Mucosa of rectum (tissue), 2 donors: ENCODE measurements at regions not wholly inside any gene's neighbourhood (a gene's known extent, or its start where the extent isn't known, plus 50 kb on each side); places are given as distances from the start of the nearest gene placed in this dataset.

Experiments
- H3K27ac ChIP-seq, 2 donors: one replicate each; pipeline ENCODE4 v1.7.0; 2013; ENCODE audit warnings: inconsistent platforms in 2 of 2, low read depth in 2 of 2, low read length in 2 of 2
- H3K27me3 ChIP-seq, 2 donors: one replicate each; pipeline ENCODE4 v1.7.0; 2013; ENCODE audit warnings: low read length in 2 of 2; ENCODE audit not compliant: control insufficient read depth in 2 of 2, insufficient read depth in 2 of 2
- H3K36me3 ChIP-seq, 2 donors: one replicate each; pipeline ENCODE4 v1.7.0; 2013; ENCODE audit warnings: low read length in 2 of 2; ENCODE audit not compliant: control insufficient read depth in 2 of 2, insufficient read depth in 2 of 2
- H3K4me1 ChIP-seq, 2 donors: one replicate each; pipeline ENCODE4 v1.7.0; 2013; ENCODE audit warnings: low read length in 2 of 2, mild to moderate bottlenecking in 1 of 2; ENCODE audit not compliant: control insufficient read depth in 2 of 2, insufficient read depth in 2 of 2
- H3K4me3 ChIP-seq, 2 donors: one replicate each; pipeline ENCODE4 v1.7.0; 2013; ENCODE audit warnings: low read length in 2 of 2
- H3K9ac ChIP-seq, 2 donors: one replicate each; pipeline ENCODE4 v1.7.0; 2013; ENCODE audit warnings: low read length in 2 of 2, low read depth in 1 of 2, mild to moderate bottlenecking in 1 of 2
- H3K9me3 ChIP-seq, 2 donors: one replicate each; pipeline ENCODE4 v1.7.0; 2013; ENCODE audit warnings: low read length in 2 of 2; ENCODE audit not compliant: control insufficient read depth in 2 of 2
- donor health status: healthy.
- donor health status: Normal muscosa, but diverticular disease.

GRCh38 chrX:148380650-148381561 is 119.5 kb upstream of the AFF2 start:
- no peak overlapping the region for H3K9ac ChIP-seq
- peak overlapping the region; percentile 8 to 38 for H3K27ac ChIP-seq
- no peaks in the 10 kb centered on the region for H3K27me3 ChIP-seq
- no peaks in the 10 kb centered on the region for H3K4me1 ChIP-seq
- H3K9me3 ChIP-seq, result no peaks in the 10 kb centered on the region
- H3K4me3 ChIP-seq, result peak overlapping the region; percentile 39 to 56
- H3K36me3 ChIP-seq, result no peaks in the 10 kb centered on the region

- no peaks in the 10 kb centered on the region for H3K27me3 ChIP-seq
- peak overlapping the region; percentile 39 to 56 for H3K4me3 ChIP-seq
- peak overlapping the region in 1 of 2 donors; percentile 8 for H3K27ac ChIP-seq
- H3K36me3 ChIP-seq, result no peaks in the 10 kb centered on the region
- H3K9me3 ChIP-seq, result no peaks in the 10 kb centered on the region
- no peaks in the 10 kb centered on the region for H3K4me1 ChIP-seq
- H3K9ac ChIP-seq, result no peak overlapping the region
Observed at GRCh38 chrX:148381603-148382002, 118.8 kb upstream of the AFF2 start.

- H3K4me1 ChIP-seq, result no peaks in the 10 kb centered on the region
- H3K9me3 ChIP-seq, result no peaks in the 10 kb centered on the region
Observed at GRCh38 chrX:148382983-148383382, 117.4 kb upstream of the AFF2 start.

GRCh38 chrX:148385471-148385870 is 114.9 kb upstream of the AFF2 start:
- no peaks in the 10 kb centered on the region for H3K9me3 ChIP-seq

More at GRCh38 chrX:148382983-148383382, 117.4 kb upstream of the AFF2 start:
- no peaks in the 10 kb centered on the region for H3K36me3 ChIP-seq
- no peak overlapping the region for H3K9ac ChIP-seq
- no peaks in the 10 kb centered on the region for H3K27me3 ChIP-seq
- H3K4me3 ChIP-seq, result no peak overlapping the region
- no peak overlapping the region for H3K27ac ChIP-seq

GRCh38 chrX:148389629-148390028 is 110.8 kb upstream of the AFF2 start:
- Histone ChIP-seq H3K27ac (no peak overlapping the region), H3K36me3 (no peaks in the 10 kb centered on the region), H3K9ac (no peak overlapping the region), H3K4me1 (no peaks in the 10 kb centered on the region), H3K9me3 (no peaks in the 10 kb centered on the region), H3K4me3 (no peak overlapping the region), H3K27me3 (no peaks in the 10 kb centered on the region)

More at GRCh38 chrX:148385471-148385870, 114.9 kb upstream of the AFF2 start:
- Histone ChIP-seq H3K4me1 (no peaks in the 10 kb centered on the region), H3K4me3 (no peak overlapping the region), H3K9ac (no peak overlapping the region), H3K36me3 (no peaks in the 10 kb centered on the region), H3K27me3 (no peaks in the 10 kb centered on the region), H3K27ac (no peak overlapping the region)

GRCh38 chrX:148412006-148412405 is 88.4 kb upstream of the AFF2 start:
- Histone ChIP-seq H3K27me3 (no peaks in the 10 kb centered on the region), H3K4me3 (no peak overlapping the region), H3K9ac (no peak overlapping the region), H3K36me3 (no peaks in the 10 kb centered on the region), H3K9me3 (no peaks in the 10 kb centered on the region), H3K27ac (no peak overlapping the region), H3K4me1 (no peaks in the 10 kb centered on the region)

- H3K9me3 ChIP-seq, result no peaks in the 10 kb centered on the region
- no peak overlapping the region for H3K4me3 ChIP-seq
- H3K27me3 ChIP-seq, result no peaks in the 10 kb centered on the region
- no peaks in the 10 kb centered on the region for H3K36me3 ChIP-seq
- H3K9ac ChIP-seq, result no peak overlapping the region
- H3K27ac ChIP-seq, result no peak overlapping the region
- H3K4me1 ChIP-seq, result no peaks in the 10 kb centered on the region
Observed at GRCh38 chrX:148416142-148416541, 84.3 kb upstream of the AFF2 start.

- H3K27ac ChIP-seq, result no peak overlapping the region
- no peaks in the 10 kb centered on the region for H3K4me1 ChIP-seq
- no peak overlapping the region for H3K9ac ChIP-seq
- no peaks in the 10 kb centered on the region for H3K36me3 ChIP-seq
- H3K9me3 ChIP-seq, result no peaks in the 10 kb centered on the region
- no peaks in the 10 kb centered on the region for H3K27me3 ChIP-seq
- no peak overlapping the region for H3K4me3 ChIP-seq
Observed at GRCh38 chrX:148416931-148417330, 83.5 kb upstream of the AFF2 start.

GRCh38 chrX:148417934-148418333 is 82.5 kb upstream of the AFF2 start:
- no peaks in the 10 kb centered on the region for H3K27me3 ChIP-seq

GRCh38 chrX:148422526-148422925 is 77.9 kb upstream of the AFF2 start:
- Histone ChIP-seq H3K36me3 (no peaks in the 10 kb centered on the region), H3K4me1 (no peaks in the 10 kb centered on the region), H3K4me3 (no peak overlapping the region), H3K27ac (no peak overlapping the region), H3K27me3 (no peaks in the 10 kb centered on the region), H3K9me3 (no peaks in the 10 kb centered on the region), H3K9ac (no peak overlapping the region)

More at GRCh38 chrX:148417934-148418333, 82.5 kb upstream of the AFF2 start:
- no peak overlapping the region for H3K27ac ChIP-seq
- no peak overlapping the region for H3K9ac ChIP-seq
- H3K36me3 ChIP-seq, result no peaks in the 10 kb centered on the region
- H3K4me3 ChIP-seq, result no peak overlapping the region
- H3K9me3 ChIP-seq, result no peaks in the 10 kb centered on the region
- H3K4me1 ChIP-seq, result no peaks in the 10 kb centered on the region
